ENCODE measurements at regions not wholly inside any gene's neighbourhood (a gene's known extent, or its start where the extent isn't known, plus 50 kb on each side); places are given as distances from the start of the nearest gene placed in this dataset.

DNA sequence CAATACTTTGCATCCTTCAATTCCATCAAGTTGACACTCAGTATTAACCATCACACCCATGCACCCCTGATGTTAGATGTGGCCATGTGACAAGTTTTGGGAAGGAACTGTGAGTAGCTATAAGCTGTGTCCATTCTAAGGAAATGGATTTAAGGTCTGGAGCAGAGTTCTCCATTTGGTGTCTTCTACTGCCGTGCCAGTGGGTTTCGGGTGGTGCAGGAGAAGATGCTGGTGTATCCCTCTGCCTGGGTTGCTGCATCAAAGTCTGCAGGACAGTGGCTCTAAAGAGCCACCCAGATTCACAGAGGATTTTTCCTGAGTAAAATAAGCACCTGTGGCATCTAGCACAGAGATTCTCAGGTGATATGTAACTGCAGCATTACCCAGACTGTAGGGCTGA is 105.7 kb upstream of the IRS2 start:
- no peak for DNase-seq (ENCODE audit: insufficient read length, low spot score, missing footprints)
- Histone ChIP-seq H3K79me2 (ENCODE audit: insufficient read depth, low read length) (no peaks in the 10 kb centered on the region), H3K27me3 (ENCODE audit: insufficient read depth, low read length) (no peaks in the 10 kb centered on the region), H3K9me3 (ENCODE audit: low read depth, low read length) (no peaks in the 10 kb centered on the region), H3K4me2 (ENCODE audit: insufficient read depth, low read length) (no peak overlapping the region), H3K4me1 (ENCODE audit: insufficient read depth, low read length) (no peaks in the 10 kb centered on the region), H3K36me3 (ENCODE audit: insufficient read depth, low read length) (no peaks in the 10 kb centered on the region), H4K20me1 (ENCODE audit: insufficient read depth, low read length) (no peaks in the 10 kb centered on the region), H3K27ac (ENCODE audit: low read depth, low read length) (no peak overlapping the region), H2AFZ (ENCODE audit: low read length) (no peak overlapping the region), H3K4me3 (ENCODE audit: insufficient read depth, low read length) (no peak overlapping the region)
- TF ChIP-seq, protein P1, sequence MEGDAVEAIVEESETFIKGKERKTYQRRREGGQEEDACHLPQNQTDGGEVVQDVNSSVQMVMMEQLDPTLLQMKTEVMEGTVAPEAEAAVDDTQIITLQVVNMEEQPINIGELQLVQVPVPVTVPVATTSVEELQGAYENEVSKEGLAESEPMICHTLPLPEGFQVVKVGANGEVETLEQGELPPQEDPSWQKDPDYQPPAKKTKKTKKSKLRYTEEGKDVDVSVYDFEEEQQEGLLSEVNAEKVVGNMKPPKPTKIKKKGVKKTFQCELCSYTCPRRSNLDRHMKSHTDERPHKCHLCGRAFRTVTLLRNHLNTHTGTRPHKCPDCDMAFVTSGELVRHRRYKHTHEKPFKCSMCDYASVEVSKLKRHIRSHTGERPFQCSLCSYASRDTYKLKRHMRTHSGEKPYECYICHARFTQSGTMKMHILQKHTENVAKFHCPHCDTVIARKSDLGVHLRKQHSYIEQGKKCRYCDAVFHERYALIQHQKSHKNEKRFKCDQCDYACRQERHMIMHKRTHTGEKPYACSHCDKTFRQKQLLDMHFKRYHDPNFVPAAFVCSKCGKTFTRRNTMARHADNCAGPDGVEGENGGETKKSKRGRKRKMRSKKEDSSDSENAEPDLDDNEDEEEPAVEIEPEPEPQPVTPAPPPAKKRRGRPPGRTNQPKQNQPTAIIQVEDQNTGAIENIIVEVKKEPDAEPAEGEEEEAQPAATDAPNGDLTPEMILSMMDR (IDR thresholded peaks at IDR 0.05; ENCODE audit: extremely low read depth, low read depth, low read length), result no peak

DNA sequence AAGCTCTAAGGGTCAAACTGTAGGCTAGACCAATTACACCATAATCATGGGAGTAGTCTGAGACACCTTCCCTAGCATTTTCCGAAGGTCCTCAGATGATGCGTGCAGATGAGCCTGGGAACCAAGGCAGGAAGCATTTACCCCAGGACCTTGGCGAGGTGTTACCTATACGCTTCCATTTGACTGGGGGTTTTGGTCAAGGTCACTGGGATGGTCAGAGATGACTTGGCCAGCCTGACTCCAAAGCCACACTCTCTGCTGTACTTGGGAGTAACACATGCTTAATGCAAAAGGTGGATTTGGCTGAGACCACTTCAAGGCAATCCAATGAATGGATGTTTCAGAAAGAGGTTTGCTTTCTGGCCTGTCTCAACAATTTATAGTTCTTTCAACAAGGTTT is 98.9 kb upstream of the IRS2 start:
- no peaks in the 10 kb centered on the region for H4K20me1 ChIP-seq (ENCODE audit: insufficient read depth, low read length)
- DNase-seq (ENCODE audit: insufficient read length, low spot score, missing footprints), result no peak
- TF ChIP-seq, protein P1 (IDR thresholded peaks at IDR 0.05; ENCODE audit: extremely low read depth, low read depth, low read length), result no peak
- no peaks in the 10 kb centered on the region for H3K9me3 ChIP-seq (ENCODE audit: low read depth, low read length)
- no peak overlapping the region for H3K4me3 ChIP-seq (ENCODE audit: insufficient read depth, low read length)
- H3K27ac ChIP-seq (ENCODE audit: low read depth, low read length), result no peak overlapping the region
- H3K27me3 ChIP-seq (ENCODE audit: insufficient read depth, low read length), result peaks cover 4% of the 10 kb centered on the region
- H3K79me2 ChIP-seq (ENCODE audit: insufficient read depth, low read length), result no peaks in the 10 kb centered on the region
- H3K4me2 ChIP-seq (ENCODE audit: insufficient read depth, low read length), result no peak overlapping the region
- no peak overlapping the region for H2AFZ ChIP-seq (ENCODE audit: low read length)
- H3K36me3 ChIP-seq (ENCODE audit: insufficient read depth, low read length), result no peaks in the 10 kb centered on the region
- no peaks in the 10 kb centered on the region for H3K4me1 ChIP-seq (ENCODE audit: insufficient read depth, low read length)

DNA sequence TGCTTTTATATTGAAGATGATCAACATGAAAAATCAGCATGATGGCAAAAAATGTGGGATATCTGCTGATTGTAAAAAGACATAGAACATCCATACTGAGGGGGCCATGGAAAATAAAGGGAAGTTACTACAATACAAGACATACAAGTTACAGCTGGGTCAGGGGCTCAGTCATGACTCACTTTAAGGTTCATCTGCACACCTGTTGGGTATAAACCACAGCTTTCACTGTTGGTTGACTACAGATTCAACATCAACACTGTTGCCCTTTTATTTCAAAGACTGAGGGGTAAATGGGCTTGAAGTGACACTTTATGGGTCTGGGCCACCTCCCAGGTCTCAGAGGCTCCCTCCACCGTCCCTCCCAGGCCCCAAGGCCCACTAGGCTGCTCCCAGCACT is 98.1 kb upstream of the IRS2 start:
- Histone ChIP-seq H3K4me2 (ENCODE audit: insufficient read depth, low read length) (no peak overlapping the region), H3K4me1 (ENCODE audit: insufficient read depth, low read length) (no peaks in the 10 kb centered on the region), H3K27me3 (ENCODE audit: insufficient read depth, low read length) (peaks cover 4% of the 10 kb centered on the region), H3K9me3 (ENCODE audit: low read depth, low read length) (no peaks in the 10 kb centered on the region), H2AFZ (ENCODE audit: low read length) (no peak overlapping the region), H3K27ac (ENCODE audit: low read depth, low read length) (no peak overlapping the region), H3K79me2 (ENCODE audit: insufficient read depth, low read length) (no peaks in the 10 kb centered on the region), H3K36me3 (ENCODE audit: insufficient read depth, low read length) (no peaks in the 10 kb centered on the region), H3K4me3 (ENCODE audit: insufficient read depth, low read length) (no peak overlapping the region), H4K20me1 (ENCODE audit: insufficient read depth, low read length) (no peaks in the 10 kb centered on the region)
- DNase-seq (ENCODE audit: insufficient read length, low spot score, missing footprints), result no peak
- TF ChIP-seq, protein P1 (IDR thresholded peaks at IDR 0.05; ENCODE audit: extremely low read depth, low read depth, low read length), result no peak

DNA sequence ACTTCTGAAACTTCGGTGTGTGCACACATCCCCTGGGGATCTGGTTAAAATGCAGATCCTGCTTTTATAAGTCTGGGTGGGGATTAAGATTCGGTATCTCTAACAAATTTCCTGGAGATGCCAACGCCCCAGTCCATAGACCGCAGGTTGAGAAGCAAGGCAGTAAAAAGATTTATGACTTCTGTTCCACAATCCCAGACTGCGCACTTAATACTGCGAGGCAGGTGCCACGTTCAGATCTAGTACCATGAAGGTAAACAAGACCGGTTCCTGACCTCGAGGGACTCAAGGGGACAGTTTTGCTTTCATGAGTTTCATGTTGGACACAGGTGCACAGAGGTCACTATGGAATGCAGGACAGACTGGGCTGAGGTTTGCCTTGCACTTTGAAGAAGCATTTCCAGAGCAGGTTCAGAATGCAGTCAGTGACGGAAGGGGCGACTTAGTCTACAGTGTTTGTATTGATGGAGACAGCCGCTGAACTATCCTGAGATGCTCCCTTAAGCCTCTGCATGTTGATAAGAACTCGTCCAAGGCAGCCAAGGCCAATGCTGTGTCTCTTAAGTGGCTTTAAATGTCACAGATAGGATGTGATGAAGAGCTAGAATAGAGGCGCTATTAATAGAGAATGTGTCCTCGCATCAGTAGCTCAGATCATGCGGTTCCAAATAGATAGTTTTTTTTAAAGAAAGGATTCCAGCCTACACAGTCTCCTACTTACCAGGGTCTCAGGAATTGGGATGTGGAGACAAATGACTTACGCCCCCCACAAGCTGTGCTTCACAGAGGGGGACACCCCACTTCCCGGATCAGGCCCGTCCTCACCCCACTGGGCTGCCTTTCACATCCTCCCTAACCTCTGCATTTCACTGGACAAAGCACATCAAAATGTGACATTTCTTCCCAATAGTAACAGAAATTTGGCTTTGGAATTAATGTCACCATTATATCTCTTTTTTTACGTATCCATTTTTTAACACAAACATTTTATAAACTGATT is 97.1 kb upstream of the IRS2 start:
- no peaks in the 10 kb centered on the region for H3K79me2 ChIP-seq (ENCODE audit: insufficient read depth, low read length)
- no peak for DNase-seq (ENCODE audit: insufficient read length, low spot score, missing footprints)
- TF ChIP-seq, protein P1 (IDR thresholded peaks at IDR 0.05; ENCODE audit: extremely low read depth, low read depth, low read length), result no peak
- no peak overlapping the region for H3K4me2 ChIP-seq (ENCODE audit: insufficient read depth, low read length)
- peaks cover 4% of the 10 kb centered on the region for H3K27me3 ChIP-seq (ENCODE audit: insufficient read depth, low read length)
- no peaks in the 10 kb centered on the region for H3K9me3 ChIP-seq (ENCODE audit: low read depth, low read length)
- no peaks in the 10 kb centered on the region for H4K20me1 ChIP-seq (ENCODE audit: insufficient read depth, low read length)
- H2AFZ ChIP-seq (ENCODE audit: low read length), result no peak overlapping the region
- no peak overlapping the region for H3K4me3 ChIP-seq (ENCODE audit: insufficient read depth, low read length)
- H3K36me3 ChIP-seq (ENCODE audit: insufficient read depth, low read length), result no peaks in the 10 kb centered on the region
- H3K4me1 ChIP-seq (ENCODE audit: insufficient read depth, low read length), result no peaks in the 10 kb centered on the region
- H3K27ac ChIP-seq (ENCODE audit: low read depth, low read length), result no peak overlapping the region
